GM12865 (cell line): ENCODE measurements at regions not wholly inside any gene's neighbourhood (a gene's known extent, or its start where the extent isn't known, plus 50 kb on each side); places are given as distances from the start of the nearest gene placed in this dataset.

Source experiments
- DNase-seq: peaks from one replicate; pipeline ENCODE4 v3.0.0; 2010; ENCODE audit warnings: low read depth
- H3K4me3 ChIP-seq: 2 replicates; pipeline ENCODE4 v1.5.1; 2011; ENCODE audit warnings: mild to moderate bottlenecking, low read depth, low read length, control low read depth
- TF ChIP-seq, protein P1 (sequence below): IDR thresholded peaks from 2 replicates; pipeline ENCODE4 v1.5.1; 2011; ENCODE audit warnings: low read length, control low read depth, low read depth, inconsistent platforms; ENCODE audit not compliant: insufficient read depth; ENCODE audit errors: missing control alignments

DNA sequence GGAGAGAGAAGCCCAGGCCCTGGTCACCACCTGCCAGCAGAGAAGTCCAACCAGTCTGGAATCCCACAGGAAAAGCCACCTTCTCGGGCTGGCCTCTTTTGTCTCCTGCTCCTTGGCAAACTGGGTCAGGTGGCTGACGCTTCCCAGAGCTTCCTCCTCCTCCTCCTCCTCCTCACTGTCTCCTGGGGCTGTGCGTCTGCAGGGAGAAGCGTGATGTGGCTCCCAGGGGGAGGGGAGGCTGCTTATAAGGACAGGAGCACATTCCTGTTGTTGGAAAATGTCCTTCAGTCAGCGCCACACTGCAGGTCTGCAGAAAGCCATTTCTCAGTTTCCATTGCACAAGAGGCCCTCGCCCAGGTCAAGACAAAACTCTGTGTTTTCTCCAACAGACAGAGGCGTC lies 1316.5 kb downstream of the BRD1 start:
- TF ChIP-seq, protein P1, sequence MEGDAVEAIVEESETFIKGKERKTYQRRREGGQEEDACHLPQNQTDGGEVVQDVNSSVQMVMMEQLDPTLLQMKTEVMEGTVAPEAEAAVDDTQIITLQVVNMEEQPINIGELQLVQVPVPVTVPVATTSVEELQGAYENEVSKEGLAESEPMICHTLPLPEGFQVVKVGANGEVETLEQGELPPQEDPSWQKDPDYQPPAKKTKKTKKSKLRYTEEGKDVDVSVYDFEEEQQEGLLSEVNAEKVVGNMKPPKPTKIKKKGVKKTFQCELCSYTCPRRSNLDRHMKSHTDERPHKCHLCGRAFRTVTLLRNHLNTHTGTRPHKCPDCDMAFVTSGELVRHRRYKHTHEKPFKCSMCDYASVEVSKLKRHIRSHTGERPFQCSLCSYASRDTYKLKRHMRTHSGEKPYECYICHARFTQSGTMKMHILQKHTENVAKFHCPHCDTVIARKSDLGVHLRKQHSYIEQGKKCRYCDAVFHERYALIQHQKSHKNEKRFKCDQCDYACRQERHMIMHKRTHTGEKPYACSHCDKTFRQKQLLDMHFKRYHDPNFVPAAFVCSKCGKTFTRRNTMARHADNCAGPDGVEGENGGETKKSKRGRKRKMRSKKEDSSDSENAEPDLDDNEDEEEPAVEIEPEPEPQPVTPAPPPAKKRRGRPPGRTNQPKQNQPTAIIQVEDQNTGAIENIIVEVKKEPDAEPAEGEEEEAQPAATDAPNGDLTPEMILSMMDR, result no peak
- no peak overlapping the region for H3K4me3 ChIP-seq
- no peak for DNase-seq

DNA sequence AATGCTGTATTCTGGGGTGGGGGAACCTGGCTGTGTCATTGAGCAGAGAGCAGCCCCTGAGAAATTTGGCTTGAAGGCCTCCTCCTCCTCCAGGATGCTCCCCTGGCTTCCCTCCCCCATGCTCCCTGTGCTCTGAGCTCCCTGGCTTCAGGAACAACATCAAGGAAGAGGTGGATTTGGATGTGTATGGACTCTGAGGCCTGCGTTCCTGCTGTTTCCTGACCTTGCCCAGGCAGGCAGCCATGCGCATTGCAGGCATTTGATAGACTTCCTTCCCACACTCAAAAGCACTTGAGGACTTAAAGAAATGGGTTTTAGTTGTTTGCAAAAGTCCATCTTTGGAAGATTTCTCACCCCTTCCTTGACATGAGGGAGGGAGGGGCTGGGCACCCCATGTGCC lies 1317.1 kb downstream of the BRD1 start:
- TF ChIP-seq, protein P1, result no peak
- H3K4me3 ChIP-seq, result no peak overlapping the region
- no peak for DNase-seq

DNA sequence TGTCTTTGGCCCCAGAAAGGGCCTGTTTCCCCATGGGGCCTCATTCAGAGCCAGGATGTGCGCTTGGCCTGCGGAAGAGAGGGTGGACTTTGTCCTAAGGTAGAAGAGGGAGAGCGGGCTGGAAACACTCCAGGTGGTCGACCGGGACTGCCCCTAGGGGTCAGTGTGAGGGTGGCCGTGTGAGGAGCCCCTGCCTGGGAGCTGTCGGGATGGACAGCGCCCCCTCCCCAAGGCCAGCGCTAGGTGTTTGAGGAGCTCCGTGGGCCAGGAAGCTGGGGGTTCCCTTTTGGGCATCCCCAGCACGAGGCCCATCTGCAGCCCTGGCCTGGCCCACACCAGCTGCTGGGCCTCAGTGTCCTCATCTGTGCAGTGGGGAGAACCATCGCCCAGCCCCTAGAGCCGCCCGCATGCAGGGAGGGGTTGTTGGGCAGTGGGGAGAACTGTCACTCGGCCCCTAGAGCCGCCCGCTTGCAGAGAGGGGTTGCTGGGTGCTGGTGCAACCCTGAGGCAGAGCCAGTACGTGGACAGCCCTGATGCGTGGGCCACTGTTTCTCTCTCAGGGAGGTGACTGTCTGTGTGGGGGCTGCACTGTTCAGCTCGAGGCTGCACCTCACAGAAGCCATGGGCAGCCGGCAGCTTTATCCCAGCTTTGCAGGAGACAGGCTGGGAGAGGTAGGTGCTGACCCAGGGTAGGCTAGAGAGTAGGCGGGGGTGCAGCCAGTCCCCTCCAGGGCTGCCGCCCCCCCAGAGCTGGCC lies 1319.9 kb downstream of the BRD1 start:
- TF ChIP-seq, protein P1, result no peak
- H3K4me3 ChIP-seq, result no peak overlapping the region
- no peak for DNase-seq

DNA sequence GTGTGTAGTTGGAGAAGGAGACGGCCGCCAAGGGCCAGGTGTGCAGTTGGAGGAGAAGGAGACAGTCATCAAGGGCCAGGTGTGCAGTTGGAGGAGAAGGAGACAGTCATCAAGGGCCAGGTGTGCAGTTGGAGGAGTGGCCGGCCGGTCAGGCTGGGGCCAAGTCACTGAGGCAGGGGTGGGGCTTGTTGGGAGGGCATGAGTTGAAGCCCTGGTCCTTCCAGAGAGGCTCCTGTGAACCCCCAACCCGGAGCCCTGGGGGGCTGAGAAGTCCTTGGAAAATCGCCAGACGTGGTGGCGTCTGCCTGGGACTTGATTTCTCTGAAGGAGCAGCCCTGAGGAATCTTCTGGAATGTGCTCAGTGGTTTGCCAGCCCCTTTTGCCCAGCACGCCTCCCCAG lies 1320.5 kb downstream of the BRD1 start:
- TF ChIP-seq, protein P1, result no peak
- DNase-seq, result no peak
- H3K4me3 ChIP-seq, result no peak overlapping the region

DNA sequence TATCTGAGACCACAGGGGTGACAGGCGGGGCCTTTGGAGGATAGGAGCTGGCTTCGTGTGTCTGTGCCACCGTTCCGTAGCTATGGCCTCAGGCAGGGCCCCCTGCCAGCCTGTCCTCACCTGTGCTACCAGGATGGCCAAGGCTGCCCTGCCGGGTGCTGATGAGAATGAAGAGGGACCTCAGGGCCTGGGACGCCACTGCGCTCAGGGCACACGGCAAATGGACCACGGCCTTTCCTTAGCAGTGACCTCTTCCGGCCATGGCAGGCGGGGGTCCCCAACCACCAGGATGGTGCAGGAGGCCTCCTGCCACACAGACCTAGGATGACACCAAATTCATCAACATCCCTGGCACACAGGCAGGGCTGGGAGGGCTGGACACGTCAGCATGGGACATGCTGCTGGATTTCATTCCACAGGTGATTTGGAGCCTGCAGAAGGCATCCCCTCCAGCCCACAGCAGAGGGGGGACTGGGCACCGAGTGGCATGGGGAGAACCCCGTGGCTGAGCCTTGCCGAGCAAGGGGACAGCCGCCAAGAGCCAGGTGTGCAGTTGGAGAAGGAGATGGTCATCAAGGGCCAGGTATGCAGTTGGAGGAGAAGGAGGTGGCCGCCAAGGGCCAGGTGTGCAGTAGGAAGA lies 1321.0 kb downstream of the BRD1 start:
- H3K4me3 ChIP-seq, result no peak overlapping the region
- no peak for DNase-seq
- TF ChIP-seq, protein P1, result no peak

DNA sequence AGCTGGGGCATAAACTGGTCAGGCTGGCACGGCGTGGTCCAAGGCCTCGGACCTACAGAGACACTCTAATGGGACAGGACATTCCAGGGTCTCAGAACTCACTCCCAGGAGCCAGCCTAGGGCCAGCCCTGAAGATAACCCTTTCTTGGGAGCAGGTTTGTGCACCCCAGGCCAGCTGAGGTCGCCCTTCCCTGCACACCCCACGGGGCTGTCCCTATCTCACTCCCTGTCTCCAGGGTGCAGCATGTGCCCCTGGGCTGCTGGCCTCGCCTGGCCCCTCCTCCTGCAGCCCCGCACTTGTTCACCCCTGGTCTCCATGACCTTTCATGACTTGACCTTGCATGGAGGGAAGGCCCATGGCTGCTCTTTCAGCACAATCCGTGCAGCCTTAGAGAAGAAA lies 1321.8 kb downstream of the BRD1 start:
- TF ChIP-seq, protein P1, result no peak
- DNase-seq, result no peak
- H3K4me3 ChIP-seq, result no peak overlapping the region
